ENCODE measurements at regions not wholly inside any gene's neighbourhood (a gene's known extent, or its start where the extent isn't known, plus 50 kb on each side); places are given as distances from the start of the nearest gene placed in this dataset.
A peak's percentile ranks its signal among the peaks of the same experiment; 100 is the strongest.

DNA sequence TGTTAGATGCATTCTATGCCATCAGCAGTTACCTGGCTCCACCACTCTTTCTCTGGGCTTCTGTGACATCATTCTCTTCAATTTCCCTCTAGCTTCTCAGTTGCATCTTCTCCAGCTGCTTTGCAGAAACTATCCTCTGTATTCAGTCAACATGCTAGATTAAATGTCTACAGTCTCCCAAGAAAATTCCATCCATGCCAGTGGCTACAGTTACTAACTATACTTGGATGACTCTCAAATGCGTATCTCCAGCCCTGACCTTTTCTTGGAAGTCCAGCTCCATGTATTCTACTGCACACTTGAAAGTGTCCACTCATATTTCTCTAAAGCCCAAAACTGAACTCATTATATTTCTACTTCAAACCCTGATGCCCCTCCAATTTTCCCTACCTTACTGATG lies 232.3 kb upstream of the TENM3 start:
- DNase-seq (ENCODE audit: low read depth), result no peak

DNA sequence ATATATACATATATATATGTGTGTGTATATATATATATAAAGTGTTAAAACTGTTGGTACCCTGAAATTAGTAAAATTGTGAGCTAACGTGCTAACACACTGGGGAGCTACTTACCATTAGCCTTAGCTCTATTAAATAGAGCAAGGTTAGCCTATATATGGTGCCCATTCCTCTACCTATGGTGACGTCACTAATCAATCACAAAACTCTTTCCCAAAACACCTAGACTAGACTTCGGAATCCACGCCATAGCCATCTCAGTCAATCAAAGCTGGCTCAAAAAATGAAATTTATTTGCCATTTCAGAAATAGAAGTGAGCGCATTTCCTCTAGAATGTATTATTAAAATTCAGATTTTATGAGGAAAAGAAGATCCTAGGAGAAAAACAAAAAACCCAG lies 229.0 kb upstream of the TENM3 start:
- no peak for DNase-seq (ENCODE audit: low read depth)

GRCh38 chr4:182015014-182015413 lies 228.2 kb upstream of the TENM3 start:
- DNase-seq (ENCODE audit: low read depth), result no peak

DNA sequence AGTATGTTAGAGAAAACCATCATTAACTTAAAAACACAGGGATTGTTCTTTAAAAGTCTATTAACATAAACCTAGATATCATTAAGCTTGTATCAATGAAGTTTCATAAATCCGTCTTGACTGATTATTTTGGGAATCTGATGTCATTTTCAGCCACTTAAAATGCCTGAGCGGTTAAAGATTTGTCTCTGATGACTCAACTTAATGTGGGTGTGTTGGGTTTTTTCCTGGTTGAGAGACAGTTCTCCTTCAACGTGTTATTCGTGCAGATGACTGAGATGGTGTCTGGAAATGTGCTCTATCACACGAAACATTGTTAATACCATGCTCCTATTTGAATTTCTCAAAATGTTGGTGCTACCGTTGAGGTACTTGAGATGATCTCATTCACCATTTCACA lies 227.3 kb upstream of the TENM3 start:
- DNase-seq (ENCODE audit: low read depth), result no peak

DNA sequence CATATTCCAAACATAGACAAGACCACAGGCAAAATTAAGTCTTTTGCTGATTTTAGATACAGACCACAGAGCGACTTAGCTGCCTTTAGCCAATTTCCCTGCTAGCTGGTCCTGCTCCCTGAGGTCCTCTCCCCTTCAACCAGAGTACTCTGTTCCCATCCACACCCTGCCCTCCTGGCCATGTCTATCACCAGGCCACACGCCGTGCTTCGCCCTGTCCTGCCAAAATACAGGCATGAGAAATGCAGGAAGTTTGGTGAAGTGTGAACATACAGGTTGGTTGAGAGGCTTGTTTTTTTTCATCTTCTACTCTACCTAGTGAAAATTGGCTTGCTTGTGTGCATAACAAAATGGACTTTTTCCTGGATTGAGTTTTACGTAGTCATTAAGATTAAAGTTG lies 226.2 kb upstream of the TENM3 start:
- no peak for DNase-seq (ENCODE audit: low read depth)

DNA sequence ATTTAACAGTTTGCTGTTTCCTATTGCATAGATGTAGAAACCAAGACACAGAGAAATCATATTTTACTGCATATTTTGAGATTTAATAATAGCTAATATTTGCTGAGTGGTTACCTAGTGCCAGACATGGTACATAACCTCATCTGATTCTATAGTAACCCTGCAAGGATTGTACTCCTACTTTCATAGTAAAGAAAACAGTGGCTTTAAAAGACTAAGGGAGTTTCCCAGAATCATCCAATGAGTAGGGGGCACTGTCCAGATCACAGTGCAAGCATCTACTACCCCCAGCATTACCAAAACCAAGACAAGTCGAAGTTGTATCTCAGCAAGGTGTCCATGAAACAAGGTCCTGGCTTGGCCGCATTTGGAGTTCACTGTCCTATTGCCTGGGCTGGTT lies 224.5 kb upstream of the TENM3 start:
- no peak for DNase-seq (ENCODE audit: low read depth)

- DNase-seq (ENCODE audit: low read depth), result no peak
Measured at GRCh38 chr4:182019148-182019652, 224.0 kb upstream of the TENM3 start.

DNA sequence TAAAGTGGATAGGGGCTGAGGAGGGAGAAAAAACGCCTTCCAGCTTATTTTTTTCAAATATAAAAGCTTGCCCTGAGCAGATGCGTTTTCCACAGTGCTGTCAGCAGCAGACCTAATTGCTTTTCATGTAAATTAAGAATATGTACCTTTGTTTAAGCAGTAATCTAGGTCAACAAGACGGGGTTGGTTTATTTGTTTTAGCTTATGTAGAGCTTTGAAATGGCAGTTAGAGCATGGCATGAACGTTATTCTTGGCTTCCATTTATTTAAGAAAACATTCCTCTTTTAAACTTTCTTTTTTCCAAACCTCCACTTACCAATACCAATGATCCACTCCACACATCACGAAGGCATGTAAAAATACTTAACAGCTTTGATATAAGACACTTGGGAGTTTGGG lies 220.3 kb upstream of the TENM3 start:
- no peak for DNase-seq (ENCODE audit: low read depth)

DNA sequence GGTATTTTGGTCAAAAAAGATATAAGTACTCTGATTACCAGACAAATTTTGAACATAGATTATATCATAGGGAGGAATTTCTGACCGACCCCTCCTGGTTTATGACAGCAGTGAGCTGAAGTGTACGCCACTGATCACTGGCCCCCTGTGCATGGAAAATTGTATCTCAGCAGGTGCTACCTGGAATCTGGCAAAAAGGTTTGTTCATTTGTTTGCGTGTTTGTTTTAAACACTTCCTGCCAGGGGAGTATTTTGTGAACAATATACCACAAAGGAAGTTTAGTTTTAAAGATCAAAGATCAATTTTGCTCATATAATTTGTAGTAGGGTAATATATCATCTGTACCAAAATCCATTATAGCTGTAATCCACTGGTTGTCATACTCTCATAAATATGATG lies 219.7 kb upstream of the TENM3 start:
- DNase-seq (ENCODE audit: low read depth), result no peak

DNA sequence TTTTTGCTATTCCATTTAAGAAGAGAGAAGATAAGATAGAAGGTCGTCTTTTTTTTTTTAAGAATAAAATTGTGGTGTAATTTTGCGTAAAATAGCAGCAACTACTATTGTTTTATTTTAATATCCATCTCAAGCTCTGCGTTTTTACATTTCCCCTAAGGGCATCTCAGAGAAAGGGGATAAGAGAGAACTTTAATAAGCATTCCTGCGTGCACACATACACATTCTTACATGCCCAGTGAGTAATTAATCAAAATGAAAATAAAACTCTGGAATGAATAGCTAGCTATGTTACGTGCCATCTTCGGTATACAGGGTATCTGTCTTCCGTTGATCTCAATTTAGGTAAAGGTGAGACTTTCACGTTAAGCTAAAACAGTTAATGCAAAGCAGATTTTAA lies 200.3 kb upstream of the TENM3 start:
- no peak for DNase-seq (ENCODE audit: low read depth)

DNA sequence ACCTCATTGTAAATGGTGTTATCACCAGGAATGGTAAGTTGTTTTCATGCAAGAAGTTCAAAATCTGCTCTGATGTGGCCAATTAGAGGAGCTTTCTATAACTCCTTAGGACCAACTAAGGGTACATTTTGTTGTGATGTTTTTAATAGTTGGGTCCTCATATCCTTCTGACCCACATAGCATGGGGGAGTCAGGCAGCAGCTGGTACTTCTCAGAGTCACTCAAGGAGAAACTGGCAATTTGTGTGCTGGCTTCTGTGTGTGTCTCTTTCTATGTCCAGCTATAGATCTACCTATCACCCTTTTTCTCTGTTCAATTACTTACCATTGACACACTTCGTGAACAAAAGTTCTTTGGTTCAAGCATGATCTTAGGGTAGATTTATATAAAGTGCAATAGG lies 194.3 kb upstream of the TENM3 start:
- no peak for DNase-seq (ENCODE audit: low read depth)

GRCh38 chr4:182056866-182057265 lies 186.3 kb upstream of the TENM3 start:
- DNase-seq (ENCODE audit: low read depth), result no peak

GRCh38 chr4:182062458-182062857 lies 180.7 kb upstream of the TENM3 start:
- DNase-seq (ENCODE audit: low read depth), result no peak

DNA sequence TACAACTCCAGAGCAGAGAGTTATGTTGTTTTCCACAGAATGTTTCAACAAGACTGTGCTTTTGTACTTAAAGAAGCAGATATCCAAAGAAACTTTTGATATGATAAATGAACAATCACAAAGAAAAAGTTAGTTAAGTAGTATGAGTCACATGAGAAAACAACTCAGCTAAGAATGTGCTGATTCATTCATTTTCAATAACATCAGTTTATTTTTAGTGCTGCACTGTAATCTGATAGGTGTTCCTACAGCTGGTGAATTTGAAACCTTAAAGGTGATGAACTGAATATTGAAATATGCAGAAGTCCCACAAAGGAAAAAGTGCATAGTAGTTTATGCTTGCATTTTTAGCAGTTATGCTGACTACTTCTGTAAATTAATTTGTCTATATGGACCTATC lies 180.3 kb upstream of the TENM3 start:
- DNase-seq (ENCODE audit: low read depth), result peak; percentile 55

DNA sequence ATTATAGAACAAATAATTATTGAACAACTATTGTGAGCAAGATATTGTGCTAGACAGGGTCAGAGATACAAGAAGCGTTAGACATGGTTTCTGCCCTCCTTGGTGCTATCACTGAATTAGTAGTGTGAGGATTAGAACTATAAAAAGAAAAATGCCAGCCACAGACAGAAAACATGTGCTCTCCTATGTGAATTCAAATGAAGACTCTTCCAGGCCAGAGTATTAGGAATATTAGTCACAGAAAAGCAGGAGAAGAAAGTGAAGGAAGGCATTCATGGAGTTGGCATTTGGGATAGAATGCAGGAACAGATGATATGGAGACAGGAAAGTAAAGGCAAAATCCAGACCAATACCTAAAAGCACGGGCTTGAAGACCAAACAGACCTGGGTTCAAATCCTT lies 179.6 kb upstream of the TENM3 start:
- DNase-seq (ENCODE audit: low read depth), result no peak

GRCh38 chr4:182065255-182065654 lies 177.9 kb upstream of the TENM3 start:
- DNase-seq (ENCODE audit: low read depth), result no peak

GRCh38 chr4:182066037-182066436 lies 177.2 kb upstream of the TENM3 start:
- no peak for DNase-seq (ENCODE audit: low read depth)

- no peak for DNase-seq (ENCODE audit: low read depth)
Measured at GRCh38 chr4:182067828-182068227, 175.4 kb upstream of the TENM3 start.

- no peak for DNase-seq (ENCODE audit: low read depth)
Measured at GRCh38 chr4:182068920-182069319, 174.3 kb upstream of the TENM3 start.

- DNase-seq (ENCODE audit: low read depth), result no peak
Measured at GRCh38 chr4:182073278-182073677, 169.9 kb upstream of the TENM3 start.

- no peak for DNase-seq (ENCODE audit: low read depth)
Measured at GRCh38 chr4:182074139-182074538, 169.1 kb upstream of the TENM3 start.

DNA sequence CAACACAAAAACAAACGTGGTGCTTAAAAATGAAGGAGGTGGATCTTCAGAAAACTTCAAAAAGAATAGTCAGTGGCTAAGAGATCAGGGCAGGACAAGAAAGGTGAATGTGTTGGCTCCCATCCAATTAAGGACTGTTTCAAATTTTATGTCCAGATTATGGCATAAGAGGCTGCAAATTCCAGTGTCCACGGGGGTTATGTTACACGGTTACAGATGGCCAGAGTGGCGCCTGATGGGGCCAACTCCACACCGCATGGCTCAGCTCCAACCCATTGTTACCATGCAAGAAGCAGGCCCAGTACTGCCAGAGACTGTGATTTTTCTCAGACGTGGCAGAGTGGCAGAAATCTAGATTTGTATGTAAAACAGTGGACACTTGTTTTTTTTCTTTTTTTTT lies 168.4 kb upstream of the TENM3 start:
- no peak for DNase-seq (ENCODE audit: low read depth)

DNA sequence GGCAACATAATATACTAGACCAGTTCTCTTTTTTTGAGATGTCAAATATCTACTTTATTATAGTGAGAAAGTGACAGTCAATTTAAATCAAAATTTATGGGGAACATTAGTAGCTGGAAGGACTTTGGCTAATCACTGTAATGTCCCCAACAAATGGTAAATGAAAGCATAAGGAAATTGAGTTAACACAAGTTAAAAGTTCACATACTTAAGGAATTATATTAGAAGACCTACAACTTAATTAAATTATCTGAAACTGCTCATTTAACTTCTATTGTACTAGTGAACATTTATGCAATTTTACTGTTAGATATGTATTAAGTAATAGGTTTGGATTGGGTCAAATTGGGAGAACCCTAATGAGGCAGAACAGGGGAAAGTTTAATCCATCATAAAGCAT lies 160.3 kb upstream of the TENM3 start:
- no peak for DNase-seq (ENCODE audit: low read depth)

DNA sequence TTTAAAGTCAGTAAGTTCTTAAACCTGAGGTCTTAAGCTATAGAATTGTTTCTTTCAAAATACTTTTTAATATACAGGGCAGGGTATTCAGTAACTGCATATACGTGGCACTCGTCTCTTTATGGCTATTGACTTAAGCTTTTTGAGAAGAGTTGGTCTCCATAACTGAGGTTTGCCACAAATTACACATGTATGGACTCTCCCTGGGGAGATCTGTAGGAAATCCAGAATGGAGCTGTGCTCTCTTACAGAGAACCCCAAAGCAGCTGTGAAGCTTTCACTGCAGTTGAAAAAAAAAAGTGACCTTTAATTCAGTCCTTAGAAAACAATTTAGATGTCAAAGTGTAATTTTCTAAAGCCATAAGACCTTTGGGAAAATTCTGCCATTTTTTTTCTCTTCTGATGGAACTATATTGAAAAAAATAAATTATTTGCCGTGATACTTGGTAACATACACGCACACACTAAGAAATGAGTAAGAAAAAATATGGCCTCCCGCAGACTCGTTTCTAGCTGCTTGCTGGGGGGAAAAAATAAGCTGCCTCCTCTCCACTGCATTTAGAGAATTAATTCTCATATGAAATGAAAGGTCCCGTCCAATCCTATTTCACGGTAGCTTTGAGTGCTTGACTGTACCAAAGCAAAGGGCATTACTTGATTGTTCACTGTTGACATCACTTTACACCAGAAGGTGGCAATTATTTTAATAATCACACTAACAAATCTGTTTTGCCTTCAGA lies 159.4 kb upstream of the TENM3 start:
- no peak for DNase-seq (ENCODE audit: low read depth)

Measured in ELR (cell line).